CD4-positive, alpha-beta T cell (primary cell): ENCODE measurements at regions not wholly inside any gene's neighbourhood (a gene's known extent, or its start where the extent isn't known, plus 50 kb on each side); places are given as distances from the start of the nearest gene placed in this dataset.

Experiments used
- ATAC-seq: fragments of 200-7000 bp; cut with Tn5 transposase; one replicate; pipeline ENCODE4 v1.10.0; 2022; ENCODE audit warnings: mild to moderate bottlenecking; ENCODE audit not compliant: poor library complexity
- CTCF ChIA-PET: fragments of 350-600 bp; sonication (Branson Sonifier 250); formaldehyde crosslinking; loops from one replicate; lab custom pipeline; 2021; ENCODE audit warnings: antibody characterized with exemption, inconsistent platforms; lab: Charles Lee
- POLR2A ChIA-PET: fragments of 350-600 bp; sonication (Branson Sonifier 250); formaldehyde crosslinking; loops from one replicate; lab custom pipeline; 2021; ENCODE audit warnings: antibody characterized with exemption, inconsistent platforms; lab: Charles Lee
- DNase-seq, 14 experiments: peaks; one replicate each; pipeline ENCODE4 v3.0.0-alpha.2; 2013 to 2020; ENCODE audit warnings: mixed read lengths in 2 of 14
- H3K27ac ChIP-seq, 2 donors: one replicate each; pipeline versions ENCODE4 v1.5.1 to v1.7.0; 2013; ENCODE audit warnings: low read length in 2 of 2, low read depth in 1 of 2, mild to moderate bottlenecking in 1 of 2
- H3K27me3 ChIP-seq, 2 experiments: 1 replicate in 1 of 2; 2 replicates in 1 of 2; pipeline versions ENCODE4 v1.6.1 to v1.7.0; 2013; ENCODE audit warnings: low read length in 2 of 2, control low read depth in 1 of 2, mild to moderate bottlenecking in 1 of 2, moderate library complexity in 1 of 2; ENCODE audit not compliant: insufficient read depth in 2 of 2, control insufficient read depth in 1 of 2
- H3K36me3 ChIP-seq: one replicate; pipeline ENCODE4 v1.6.1; 2013; ENCODE audit warnings: low read length, control low read depth; ENCODE audit not compliant: insufficient read depth
- H3K4me1 ChIP-seq: one replicate; pipeline ENCODE4 v1.6.1; 2013; ENCODE audit warnings: low read length, control low read depth; ENCODE audit not compliant: insufficient read depth
- H3K4me3 ChIP-seq: one replicate; pipeline ENCODE4 v1.5.1; 2013; ENCODE audit warnings: mild to moderate bottlenecking, low read length, moderate library complexity
- H3K9me3 ChIP-seq, 2 experiments: 1 replicate in 1 of 2; 2 replicates in 1 of 2; pipeline versions ENCODE4 v1.6.1 to v1.7.0; 2013; ENCODE audit warnings: low read length in 2 of 2, mild to moderate bottlenecking in 2 of 2, control low read depth in 1 of 2, moderate library complexity in 1 of 2; ENCODE audit not compliant: control insufficient read depth in 1 of 2, insufficient read depth in 1 of 2
- H3K27ac Mint-ChIP-seq: one replicate; pipeline ENCODE4 v1.8.0; 2020; ENCODE audit warnings: mixed read lengths
- H3K27me3 Mint-ChIP-seq: one replicate; pipeline ENCODE4 v1.8.0; 2021; ENCODE audit warnings: mixed read lengths
- H3K36me3 Mint-ChIP-seq: one replicate; pipeline ENCODE4 v1.8.0; 2021; ENCODE audit warnings: low read depth, mixed read lengths
- H3K4me1 Mint-ChIP-seq: one replicate; pipeline ENCODE4 v1.8.0; 2021; ENCODE audit warnings: low read depth, mixed read lengths
- H3K4me3 Mint-ChIP-seq: one replicate; pipeline ENCODE4 v1.8.0; 2020; ENCODE audit warnings: mild to moderate bottlenecking, mixed read lengths
- H3K9me3 Mint-ChIP-seq: one replicate; pipeline ENCODE4 v1.8.0; 2020; ENCODE audit warnings: mixed read lengths
- intact Hi-C, 2 experiments: fragments of 100-400 bp; cut with DNase I in 1 of 2; cut with micrococcal nuclease in 1 of 2; formaldehyde crosslinking; loops; one replicate each; pipeline versions ENCODE4 v1.15.1 to v1.9.0; 2023 to 2025; cut with DNase I, micrococcal nuclease
- TF ChIP-seq, protein P1 (sequence below): fragments of 200-600 bp; IDR thresholded peaks from one replicate; pipeline ENCODE4 v1.8.0; 2022; ENCODE audit warnings: antibody characterized with exemption, mild to moderate bottlenecking

DNA sequence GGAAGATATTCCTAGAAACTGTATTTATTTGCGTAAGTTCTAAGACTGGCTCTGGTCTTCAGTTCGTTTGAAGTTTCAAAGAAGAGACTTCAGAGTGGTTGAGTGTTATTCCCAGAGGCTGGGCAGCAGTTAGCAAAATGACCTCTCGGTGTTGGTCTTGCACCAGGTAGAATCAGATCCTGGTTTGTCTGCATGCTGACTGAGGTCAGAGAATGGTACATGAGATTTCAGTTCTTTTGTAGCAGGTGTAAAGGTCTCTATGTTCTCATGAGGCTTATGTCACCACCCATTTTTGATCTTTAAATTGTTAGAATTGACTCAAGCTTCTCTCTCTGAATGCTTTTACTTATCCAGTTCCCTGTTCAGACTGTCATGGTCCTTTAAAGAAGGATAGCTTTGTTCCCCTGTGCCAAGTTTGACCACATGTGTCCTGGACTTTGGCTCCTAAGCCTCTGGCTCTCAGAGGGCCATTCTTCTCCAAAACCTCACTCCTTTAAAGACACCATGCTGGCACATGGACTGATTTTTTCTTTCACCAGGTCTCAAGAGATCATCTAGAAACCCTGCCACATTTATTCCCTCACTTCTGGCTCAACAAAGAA is 355.8 kb upstream of the BOD1L1 start:
- H3K27me3 Mint-ChIP-seq, result no peaks in the 10 kb centered on the region
- Histone ChIP-seq H3K27ac (no peak overlapping the region), H3K4me1 (no peaks in the 10 kb centered on the region), H3K9me3 (no peaks in the 10 kb centered on the region), H3K4me3 (no peak overlapping the region), H3K36me3 (no peaks in the 10 kb centered on the region), H3K27me3 (no peaks in the 10 kb centered on the region)
- ChIA-PET CTCF (no interaction called here), POLR2A (no interaction called here)
- no peak for DNase-seq
- no peak overlapping the region for H3K27ac Mint-ChIP-seq
- no peaks in the 10 kb centered on the region for H3K9me3 Mint-ChIP-seq
- TF ChIP-seq, protein P1, sequence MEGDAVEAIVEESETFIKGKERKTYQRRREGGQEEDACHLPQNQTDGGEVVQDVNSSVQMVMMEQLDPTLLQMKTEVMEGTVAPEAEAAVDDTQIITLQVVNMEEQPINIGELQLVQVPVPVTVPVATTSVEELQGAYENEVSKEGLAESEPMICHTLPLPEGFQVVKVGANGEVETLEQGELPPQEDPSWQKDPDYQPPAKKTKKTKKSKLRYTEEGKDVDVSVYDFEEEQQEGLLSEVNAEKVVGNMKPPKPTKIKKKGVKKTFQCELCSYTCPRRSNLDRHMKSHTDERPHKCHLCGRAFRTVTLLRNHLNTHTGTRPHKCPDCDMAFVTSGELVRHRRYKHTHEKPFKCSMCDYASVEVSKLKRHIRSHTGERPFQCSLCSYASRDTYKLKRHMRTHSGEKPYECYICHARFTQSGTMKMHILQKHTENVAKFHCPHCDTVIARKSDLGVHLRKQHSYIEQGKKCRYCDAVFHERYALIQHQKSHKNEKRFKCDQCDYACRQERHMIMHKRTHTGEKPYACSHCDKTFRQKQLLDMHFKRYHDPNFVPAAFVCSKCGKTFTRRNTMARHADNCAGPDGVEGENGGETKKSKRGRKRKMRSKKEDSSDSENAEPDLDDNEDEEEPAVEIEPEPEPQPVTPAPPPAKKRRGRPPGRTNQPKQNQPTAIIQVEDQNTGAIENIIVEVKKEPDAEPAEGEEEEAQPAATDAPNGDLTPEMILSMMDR, result no peak
- no peak overlapping the region for H3K4me3 Mint-ChIP-seq
- H3K36me3 Mint-ChIP-seq, result no peaks in the 10 kb centered on the region
- intact Hi-C loops, result no loop called here
- no peaks in the 10 kb centered on the region for H3K4me1 Mint-ChIP-seq
- ATAC-seq, result no peak

- Histone ChIP-seq H3K27ac (no peak overlapping the region), H3K27me3 (no peaks in the 10 kb centered on the region), H3K36me3 (no peaks in the 10 kb centered on the region), H3K4me1 (no peaks in the 10 kb centered on the region), H3K4me3 (no peak overlapping the region), H3K9me3 (peaks cover 0 to 3% of the 10 kb centered on the region in 2 experiments)
- Mint-ChIP-seq H3K36me3 (no peaks in the 10 kb centered on the region), H3K4me3 (no peak overlapping the region), H3K27ac (no peak overlapping the region), H3K4me1 (no peaks in the 10 kb centered on the region), H3K27me3 (no peaks in the 10 kb centered on the region), H3K9me3 (no peaks in the 10 kb centered on the region)
- POLR2A ChIA-PET, result no interaction called here
- ATAC-seq (no peak), DNase-seq (no peak)
- CTCF ChIA-PET, result no interaction called here
- TF ChIP-seq, protein P1, result no peak
- intact Hi-C loops, result no loop called here
Observed at GRCh38 chr4:13984991-13985800, 357.7 kb upstream of the BOD1L1 start.

- H3K4me1 Mint-ChIP-seq, result no peaks in the 10 kb centered on the region
- H3K27ac Mint-ChIP-seq, result no peak overlapping the region
- H3K27me3 Mint-ChIP-seq, result no peaks in the 10 kb centered on the region
- H3K9me3 ChIP-seq, result peaks cover 0 to 3% of the 10 kb centered on the region in 2 experiments
- H3K27me3 ChIP-seq, result no peaks in the 10 kb centered on the region
- H3K36me3 Mint-ChIP-seq, result no peaks in the 10 kb centered on the region
- DNase-seq, result no peak
- TF ChIP-seq, protein P1, result no peak
- no peaks in the 10 kb centered on the region for H3K36me3 ChIP-seq
- no peak overlapping the region for H3K4me3 ChIP-seq
- H3K4me3 Mint-ChIP-seq, result no peak overlapping the region
- CTCF ChIA-PET, result no interaction called here
- no peak for ATAC-seq
- H3K9me3 Mint-ChIP-seq, result no peaks in the 10 kb centered on the region
- POLR2A ChIA-PET, result no interaction called here
- no peak overlapping the region for H3K27ac ChIP-seq
- intact Hi-C loops, result no loop called here
- H3K4me1 ChIP-seq, result no peaks in the 10 kb centered on the region
Observed at GRCh38 chr4:13985837-13986236, 358.3 kb upstream of the BOD1L1 start.
